ENCODE measurements at regions not wholly inside any gene's neighbourhood (a gene's known extent, or its start where the extent isn't known, plus 50 kb on each side); places are given as distances from the start of the nearest gene placed in this dataset.

GRCh38 chr13:62331384-62331783 lies 915.7 kb upstream of the PCDH20 start:
- no peak overlapping the region for H3K9ac ChIP-seq (ENCODE audit: low read length in 5 of 5)

GRCh38 chr13:62327367-62327766 lies 911.7 kb upstream of the PCDH20 start:
- H3K4me1 ChIP-seq (ENCODE audit: control insufficient read depth in 5 of 5, insufficient read depth in 5 of 5, low read length in 5 of 5), result no peaks in the 10 kb centered on the region
- no peak overlapping the region for H3K4me3 ChIP-seq (ENCODE audit: low read depth in 1 of 5, low read length in 5 of 5)
- H3K27ac ChIP-seq (ENCODE audit: low read depth, low read length), result no peak overlapping the region
- H3K36me3 ChIP-seq (ENCODE audit: control insufficient read depth in 5 of 5, insufficient read depth in 5 of 5, low read length in 5 of 5), result no peaks in the 10 kb centered on the region
- H3K9ac ChIP-seq (ENCODE audit: low read length in 5 of 5), result no peak overlapping the region
- H3K27me3 ChIP-seq (ENCODE audit: control insufficient read depth in 5 of 5, insufficient read depth in 4 of 5, low read length in 5 of 5), result no peaks in the 10 kb centered on the region
- H3K9me3 ChIP-seq (ENCODE audit: control insufficient read depth in 5 of 5, low read length in 5 of 5), result peaks cover 0 to 4% (median 0%) of the 10 kb centered on the region in 5 donors

More at GRCh38 chr13:62331384-62331783, 915.7 kb upstream of the PCDH20 start:
- H3K27ac ChIP-seq (ENCODE audit: low read depth, low read length), result no peak overlapping the region
- no peaks in the 10 kb centered on the region for H3K36me3 ChIP-seq (ENCODE audit: control insufficient read depth in 5 of 5, insufficient read depth in 5 of 5, low read length in 5 of 5)
- H3K27me3 ChIP-seq (ENCODE audit: control insufficient read depth in 5 of 5, insufficient read depth in 4 of 5, low read length in 5 of 5), result no peaks in the 10 kb centered on the region
- peaks cover 0 to 4% (median 0%) of the 10 kb centered on the region in 5 donors for H3K9me3 ChIP-seq (ENCODE audit: control insufficient read depth in 5 of 5, low read length in 5 of 5)
- H3K4me1 ChIP-seq (ENCODE audit: control insufficient read depth in 5 of 5, insufficient read depth in 5 of 5, low read length in 5 of 5), result no peaks in the 10 kb centered on the region
- H3K4me3 ChIP-seq (ENCODE audit: low read depth in 1 of 5, low read length in 5 of 5), result no peak overlapping the region

GRCh38 chr13:62324842-62325241 lies 909.2 kb upstream of the PCDH20 start:
- Histone ChIP-seq H3K4me3 (ENCODE audit: low read depth in 1 of 5, low read length in 5 of 5) (no peak overlapping the region), H3K9ac (ENCODE audit: low read length in 5 of 5) (no peak overlapping the region), H3K4me1 (ENCODE audit: control insufficient read depth in 5 of 5, insufficient read depth in 5 of 5, low read length in 5 of 5) (no peaks in the 10 kb centered on the region), H3K36me3 (ENCODE audit: control insufficient read depth in 5 of 5, insufficient read depth in 5 of 5, low read length in 5 of 5) (no peaks in the 10 kb centered on the region), H3K9me3 (ENCODE audit: control insufficient read depth in 5 of 5, low read length in 5 of 5) (peaks cover 0 to 4% (median 0%) of the 10 kb centered on the region in 5 donors), H3K27me3 (ENCODE audit: control insufficient read depth in 5 of 5, insufficient read depth in 4 of 5, low read length in 5 of 5) (no peaks in the 10 kb centered on the region), H3K27ac (ENCODE audit: low read depth, low read length) (no peak overlapping the region)

- Histone ChIP-seq H3K9ac (ENCODE audit: low read length in 5 of 5) (no peak overlapping the region), H3K27me3 (ENCODE audit: control insufficient read depth in 5 of 5, insufficient read depth in 4 of 5, low read length in 5 of 5) (no peaks in the 10 kb centered on the region), H3K4me1 (ENCODE audit: control insufficient read depth in 5 of 5, insufficient read depth in 5 of 5, low read length in 5 of 5) (no peaks in the 10 kb centered on the region), H3K27ac (ENCODE audit: low read depth, low read length) (no peak overlapping the region), H3K9me3 (ENCODE audit: control insufficient read depth in 5 of 5, low read length in 5 of 5) (no peaks in the 10 kb centered on the region), H3K36me3 (ENCODE audit: control insufficient read depth in 5 of 5, insufficient read depth in 5 of 5, low read length in 5 of 5) (no peaks in the 10 kb centered on the region), H3K4me3 (ENCODE audit: low read depth in 1 of 5, low read length in 5 of 5) (no peak overlapping the region)
Measured at GRCh38 chr13:62321895-62322294, 906.2 kb upstream of the PCDH20 start.

GRCh38 chr13:62321139-62321538 lies 905.5 kb upstream of the PCDH20 start:
- no peaks in the 10 kb centered on the region for H3K36me3 ChIP-seq (ENCODE audit: control insufficient read depth in 5 of 5, insufficient read depth in 5 of 5, low read length in 5 of 5)
- no peak overlapping the region for H3K4me3 ChIP-seq (ENCODE audit: low read depth in 1 of 5, low read length in 5 of 5)
- no peaks in the 10 kb centered on the region for H3K9me3 ChIP-seq (ENCODE audit: control insufficient read depth in 5 of 5, low read length in 5 of 5)
- no peaks in the 10 kb centered on the region for H3K27me3 ChIP-seq (ENCODE audit: control insufficient read depth in 5 of 5, insufficient read depth in 4 of 5, low read length in 5 of 5)
- H3K27ac ChIP-seq (ENCODE audit: low read depth, low read length), result no peak overlapping the region
- H3K9ac ChIP-seq (ENCODE audit: low read length in 5 of 5), result no peak overlapping the region
- no peaks in the 10 kb centered on the region for H3K4me1 ChIP-seq (ENCODE audit: control insufficient read depth in 5 of 5, insufficient read depth in 5 of 5, low read length in 5 of 5)

- H3K9ac ChIP-seq (ENCODE audit: low read length in 5 of 5), result no peak overlapping the region
- no peak overlapping the region for H3K27ac ChIP-seq (ENCODE audit: low read depth, low read length)
- no peaks in the 10 kb centered on the region for H3K9me3 ChIP-seq (ENCODE audit: control insufficient read depth in 5 of 5, low read length in 5 of 5)
- no peak overlapping the region for H3K4me3 ChIP-seq (ENCODE audit: low read depth in 1 of 5, low read length in 5 of 5)
- H3K36me3 ChIP-seq (ENCODE audit: control insufficient read depth in 5 of 5, insufficient read depth in 5 of 5, low read length in 5 of 5), result no peaks in the 10 kb centered on the region
- no peaks in the 10 kb centered on the region for H3K4me1 ChIP-seq (ENCODE audit: control insufficient read depth in 5 of 5, insufficient read depth in 5 of 5, low read length in 5 of 5)
- H3K27me3 ChIP-seq (ENCODE audit: control insufficient read depth in 5 of 5, insufficient read depth in 4 of 5, low read length in 5 of 5), result no peaks in the 10 kb centered on the region
Measured at GRCh38 chr13:62320129-62321108, 904.8 kb upstream of the PCDH20 start.

- H3K9ac ChIP-seq (ENCODE audit: low read length in 5 of 5), result no peak overlapping the region
- H3K4me1 ChIP-seq (ENCODE audit: control insufficient read depth in 5 of 5, insufficient read depth in 5 of 5, low read length in 5 of 5), result peaks cover 0 to 4% (median 0%) of the 10 kb centered on the region in 5 donors
- H3K27ac ChIP-seq (ENCODE audit: low read depth, low read length), result no peak overlapping the region
- no peaks in the 10 kb centered on the region for H3K27me3 ChIP-seq (ENCODE audit: control insufficient read depth in 5 of 5, insufficient read depth in 4 of 5, low read length in 5 of 5)
- H3K9me3 ChIP-seq (ENCODE audit: control insufficient read depth in 5 of 5, low read length in 5 of 5), result no peaks in the 10 kb centered on the region
- no peaks in the 10 kb centered on the region for H3K36me3 ChIP-seq (ENCODE audit: control insufficient read depth in 5 of 5, insufficient read depth in 5 of 5, low read length in 5 of 5)
- no peak overlapping the region for H3K4me3 ChIP-seq (ENCODE audit: low read depth in 1 of 5, low read length in 5 of 5)
Measured at GRCh38 chr13:62309904-62310303, 894.3 kb upstream of the PCDH20 start.

- Histone ChIP-seq H3K27ac (ENCODE audit: low read depth, low read length) (no peak overlapping the region), H3K9me3 (ENCODE audit: control insufficient read depth in 5 of 5, low read length in 5 of 5) (peaks cover 0 to 5% (median 0%) of the 10 kb centered on the region in 5 donors), H3K36me3 (ENCODE audit: control insufficient read depth in 5 of 5, insufficient read depth in 5 of 5, low read length in 5 of 5) (no peaks in the 10 kb centered on the region), H3K4me3 (ENCODE audit: low read depth in 1 of 5, low read length in 5 of 5) (peak overlapping the region in 1 of 5 donors; percentile 60), H3K4me1 (ENCODE audit: control insufficient read depth in 5 of 5, insufficient read depth in 5 of 5, low read length in 5 of 5) (peaks cover 0 to 4% (median 0%) of the 10 kb centered on the region in 5 donors), H3K9ac (ENCODE audit: low read length in 5 of 5) (no peak overlapping the region), H3K27me3 (ENCODE audit: control insufficient read depth in 5 of 5, insufficient read depth in 4 of 5, low read length in 5 of 5) (no peaks in the 10 kb centered on the region)
Measured at GRCh38 chr13:62305756-62306155, 890.1 kb upstream of the PCDH20 start.

GRCh38 chr13:62302341-62302740 lies 886.7 kb upstream of the PCDH20 start:
- Histone ChIP-seq H3K9me3 (ENCODE audit: control insufficient read depth in 5 of 5, low read length in 5 of 5) (peaks cover 0 to 5% (median 0%) of the 10 kb centered on the region in 5 donors), H3K4me3 (ENCODE audit: low read depth in 1 of 5, low read length in 5 of 5) (no peak overlapping the region), H3K4me1 (ENCODE audit: control insufficient read depth in 5 of 5, insufficient read depth in 5 of 5, low read length in 5 of 5) (peaks cover 0 to 4% (median 0%) of the 10 kb centered on the region in 5 donors), H3K9ac (ENCODE audit: low read length in 5 of 5) (no peak overlapping the region), H3K27me3 (ENCODE audit: control insufficient read depth in 5 of 5, insufficient read depth in 4 of 5, low read length in 5 of 5) (no peaks in the 10 kb centered on the region), H3K27ac (ENCODE audit: low read depth, low read length) (no peak overlapping the region), H3K36me3 (ENCODE audit: control insufficient read depth in 5 of 5, insufficient read depth in 5 of 5, low read length in 5 of 5) (no peaks in the 10 kb centered on the region)

- H3K27me3 ChIP-seq (ENCODE audit: control insufficient read depth in 5 of 5, insufficient read depth in 4 of 5, low read length in 5 of 5), result no peaks in the 10 kb centered on the region
- no peaks in the 10 kb centered on the region for H3K4me1 ChIP-seq (ENCODE audit: control insufficient read depth in 5 of 5, insufficient read depth in 5 of 5, low read length in 5 of 5)
- H3K9ac ChIP-seq (ENCODE audit: low read length in 5 of 5), result no peak overlapping the region
- H3K4me3 ChIP-seq (ENCODE audit: low read depth in 1 of 5, low read length in 5 of 5), result no peak overlapping the region
- no peaks in the 10 kb centered on the region for H3K36me3 ChIP-seq (ENCODE audit: control insufficient read depth in 5 of 5, insufficient read depth in 5 of 5, low read length in 5 of 5)
- no peak overlapping the region for H3K27ac ChIP-seq (ENCODE audit: low read depth, low read length)
- H3K9me3 ChIP-seq (ENCODE audit: control insufficient read depth in 5 of 5, low read length in 5 of 5), result peaks cover 0 to 5% (median 0%) of the 10 kb centered on the region in 5 donors
Measured at GRCh38 chr13:62299988-62300387, 884.3 kb upstream of the PCDH20 start.
